ENCODE measurements at regions not wholly inside any gene's neighbourhood (a gene's known extent, or its start where the extent isn't known, plus 50 kb on each side); places are given as distances from the start of the nearest gene placed in this dataset.

DNA sequence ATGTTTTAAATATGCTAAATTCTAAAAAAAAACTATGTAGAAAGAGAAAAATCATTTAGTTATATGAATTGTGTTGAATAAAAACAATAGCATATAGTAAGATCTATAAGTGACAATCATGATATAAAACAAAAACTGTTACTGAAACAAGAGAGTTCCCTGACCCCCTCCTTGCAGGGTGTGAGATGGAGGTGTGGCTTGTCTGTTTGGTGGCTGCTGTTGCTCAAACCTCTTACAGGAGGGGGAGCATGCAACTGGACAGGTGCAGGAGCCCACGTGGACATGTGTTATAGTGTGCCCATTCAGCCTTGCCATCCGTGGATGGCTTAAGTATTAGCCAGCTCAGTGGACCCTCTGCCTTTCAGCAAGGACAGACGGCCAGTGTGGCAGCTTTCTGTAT is 206.7 kb downstream of the MOXD1 start:
- dilution Hi-C loops (cut with MboI; ENCODE audit: extremely low pct_ligation_motif_present, low sequenced_read_pairs), result no loop called here
- DNase-seq (ENCODE audit: low read depth, low spot score), result no peak

DNA sequence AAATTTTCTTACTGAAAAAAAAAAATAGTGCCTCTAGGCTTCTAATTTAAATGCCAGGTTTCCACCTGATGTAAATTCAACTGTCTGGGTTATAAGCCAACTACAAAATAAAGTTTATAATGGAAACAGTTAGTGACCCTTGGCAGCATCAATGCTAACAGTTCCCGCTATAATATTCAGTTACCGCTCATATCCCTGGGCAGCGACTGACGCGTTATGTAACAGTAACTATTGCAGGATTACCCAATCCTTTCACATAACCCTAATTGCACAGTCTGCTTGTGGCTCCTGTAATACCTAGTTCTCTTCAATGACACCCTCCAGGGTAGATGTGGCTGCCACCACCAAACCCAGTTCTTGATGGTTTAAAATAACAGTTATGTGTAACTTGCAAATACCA is 208.6 kb downstream of the MOXD1 start:
- Histone ChIP-seq H4K20me1 (ENCODE audit: control insufficient read depth, extremely low read depth, insufficient read depth, low read length) (no peaks in the 10 kb centered on the region), H3K27ac (ENCODE audit: control insufficient read depth, insufficient read depth, low read length) (no peak overlapping the region), H3K27me3 (ENCODE audit: control insufficient read depth, extremely low read depth, insufficient read depth, low read length) (no peaks in the 10 kb centered on the region), H3K9me1 (ENCODE audit: control insufficient read depth, extremely low read depth, insufficient read depth, low read length) (no peaks in the 10 kb centered on the region), H3K4me3 (ENCODE audit: control insufficient read depth in 2 of 3, extremely low read depth in 1 of 3, insufficient read depth in 2 of 3, low read depth in 1 of 3, low read length in 3 of 3) (no peak overlapping the region), H2AFZ (ENCODE audit: control insufficient read depth, low read length) (no peak overlapping the region), H3K9ac (ENCODE audit: control insufficient read depth, extremely low read depth, insufficient read depth, low read length) (no peak overlapping the region), H3K4me1 (ENCODE audit: control insufficient read depth, extremely low read depth, insufficient read depth, low read length) (peaks cover 2% of the 10 kb centered on the region), H3K36me3 (ENCODE audit: control insufficient read depth in 2 of 2, extremely low read depth in 1 of 2, insufficient read depth in 2 of 2, low read length in 2 of 2) (no peaks in the 10 kb centered on the region), H3K9me3 (ENCODE audit: control insufficient read depth, low read depth, low read length) (no peaks in the 10 kb centered on the region), H3K4me2 (ENCODE audit: control insufficient read depth, extremely low read depth, insufficient read depth, low read depth, low read length) (no peak overlapping the region), H3K79me2 (ENCODE audit: control insufficient read depth, insufficient read depth, low read length) (no peaks in the 10 kb centered on the region)
- FAIRE-seq (no peak), DNase-seq (ENCODE audit: low read depth, low spot score) (no peak)
- TF ChIP-seq EZH2 (IDR thresholded peaks at IDR 0.05; ENCODE audit: low read length), result no peak
- TF ChIP-seq, protein P1, sequence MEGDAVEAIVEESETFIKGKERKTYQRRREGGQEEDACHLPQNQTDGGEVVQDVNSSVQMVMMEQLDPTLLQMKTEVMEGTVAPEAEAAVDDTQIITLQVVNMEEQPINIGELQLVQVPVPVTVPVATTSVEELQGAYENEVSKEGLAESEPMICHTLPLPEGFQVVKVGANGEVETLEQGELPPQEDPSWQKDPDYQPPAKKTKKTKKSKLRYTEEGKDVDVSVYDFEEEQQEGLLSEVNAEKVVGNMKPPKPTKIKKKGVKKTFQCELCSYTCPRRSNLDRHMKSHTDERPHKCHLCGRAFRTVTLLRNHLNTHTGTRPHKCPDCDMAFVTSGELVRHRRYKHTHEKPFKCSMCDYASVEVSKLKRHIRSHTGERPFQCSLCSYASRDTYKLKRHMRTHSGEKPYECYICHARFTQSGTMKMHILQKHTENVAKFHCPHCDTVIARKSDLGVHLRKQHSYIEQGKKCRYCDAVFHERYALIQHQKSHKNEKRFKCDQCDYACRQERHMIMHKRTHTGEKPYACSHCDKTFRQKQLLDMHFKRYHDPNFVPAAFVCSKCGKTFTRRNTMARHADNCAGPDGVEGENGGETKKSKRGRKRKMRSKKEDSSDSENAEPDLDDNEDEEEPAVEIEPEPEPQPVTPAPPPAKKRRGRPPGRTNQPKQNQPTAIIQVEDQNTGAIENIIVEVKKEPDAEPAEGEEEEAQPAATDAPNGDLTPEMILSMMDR (optimal IDR thresholded peaks at IDR 0.05 in 1 of 3, IDR thresholded peaks at IDR 0.05 in 1 of 3, conservative IDR thresholded peaks at IDR 0.05 in 1 of 3; ENCODE audit: extremely low read depth in 1 of 3, insufficient read depth in 2 of 3, low read length in 3 of 3), result no peak
- dilution Hi-C loops (cut with MboI; ENCODE audit: extremely low pct_ligation_motif_present, low sequenced_read_pairs), result no loop called here

More for the DNA sequence above, 206.7 kb downstream of the MOXD1 start:
- Histone ChIP-seq H3K27ac (ENCODE audit: control insufficient read depth, insufficient read depth, low read length) (no peak overlapping the region), H3K4me1 (ENCODE audit: control insufficient read depth, extremely low read depth, insufficient read depth, low read length) (no peaks in the 10 kb centered on the region), H3K36me3 (ENCODE audit: control insufficient read depth in 2 of 2, extremely low read depth in 1 of 2, insufficient read depth in 2 of 2, low read length in 2 of 2) (no peaks in the 10 kb centered on the region), H3K9me1 (ENCODE audit: control insufficient read depth, extremely low read depth, insufficient read depth, low read length) (no peaks in the 10 kb centered on the region), H3K9me3 (ENCODE audit: control insufficient read depth, low read depth, low read length) (no peaks in the 10 kb centered on the region), H4K20me1 (ENCODE audit: control insufficient read depth, extremely low read depth, insufficient read depth, low read length) (no peaks in the 10 kb centered on the region), H3K27me3 (ENCODE audit: control insufficient read depth, extremely low read depth, insufficient read depth, low read length) (no peaks in the 10 kb centered on the region), H3K4me2 (ENCODE audit: control insufficient read depth, extremely low read depth, insufficient read depth, low read depth, low read length) (no peak overlapping the region), H3K79me2 (ENCODE audit: control insufficient read depth, insufficient read depth, low read length) (no peaks in the 10 kb centered on the region), H2AFZ (ENCODE audit: control insufficient read depth, low read length) (no peak overlapping the region), H3K9ac (ENCODE audit: control insufficient read depth, extremely low read depth, insufficient read depth, low read length) (no peak overlapping the region), H3K4me3 (ENCODE audit: control insufficient read depth in 2 of 3, extremely low read depth in 1 of 3, insufficient read depth in 2 of 3, low read depth in 1 of 3, low read length in 3 of 3) (no peak overlapping the region)
- no peak for FAIRE-seq
- TF ChIP-seq, protein P1 (optimal IDR thresholded peaks at IDR 0.05 in 1 of 3, IDR thresholded peaks at IDR 0.05 in 1 of 3, conservative IDR thresholded peaks at IDR 0.05 in 1 of 3; ENCODE audit: extremely low read depth in 1 of 3, insufficient read depth in 2 of 3, low read length in 3 of 3), result no peak

Data from keratinocyte (primary cell).